ENCODE measurements at regions not wholly inside any gene's neighbourhood (a gene's known extent, or its start where the extent isn't known, plus 50 kb on each side); places are given as distances from the start of the nearest gene placed in this dataset.

DNA sequence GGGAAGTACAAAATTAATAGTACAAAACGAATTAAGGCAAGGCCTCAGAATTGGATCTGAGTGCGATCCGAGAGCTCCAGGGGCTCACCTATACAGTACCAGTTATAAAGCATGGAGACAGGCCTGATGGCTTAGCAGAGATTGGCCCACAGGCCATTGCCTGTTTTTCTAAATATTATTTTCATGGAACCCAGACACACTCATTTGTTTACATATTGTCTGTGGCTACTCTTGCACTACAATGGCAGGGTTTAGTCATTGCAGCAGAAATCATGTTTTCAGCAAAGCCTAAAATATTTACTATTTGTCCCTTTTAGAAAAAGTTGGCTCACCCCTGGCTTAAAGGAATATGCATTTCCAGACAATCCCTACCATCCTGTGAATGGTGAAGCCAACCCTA, 578.9 kb downstream of the PLPP3 start:
- TF ChIP-seq CHD4 (IDR thresholded peaks at IDR 0.05; ENCODE audit: borderline replicate concordance), result no peak
- no peak for TF ChIP-seq MAZ (IDR thresholded peaks at IDR 0.05; ENCODE audit: borderline replicate concordance, low read depth, low read length)
- no peak for TF ChIP-seq CEBPB (IDR thresholded peaks at IDR 0.05)
- TF ChIP-seq MAFK (IDR thresholded peaks at IDR 0.05; ENCODE audit: partially characterized antibody), result no peak
- no peak for TF ChIP-seq JUNB (IDR thresholded peaks at IDR 0.05)
- no peak for TF ChIP-seq BHLHE40 (IDR thresholded peaks at IDR 0.05; ENCODE audit: low read depth, low read length)
- TF ChIP-seq KDM5A (IDR thresholded peaks at IDR 0.05), result no peak
- TF ChIP-seq RCOR1 (IDR thresholded peaks at IDR 0.05; ENCODE audit: low read depth, low read length), result no peak
- no peak for TF ChIP-seq NR3C1 (IDR thresholded peaks at IDR 0.05)
- TF ChIP-seq, protein P1, sequence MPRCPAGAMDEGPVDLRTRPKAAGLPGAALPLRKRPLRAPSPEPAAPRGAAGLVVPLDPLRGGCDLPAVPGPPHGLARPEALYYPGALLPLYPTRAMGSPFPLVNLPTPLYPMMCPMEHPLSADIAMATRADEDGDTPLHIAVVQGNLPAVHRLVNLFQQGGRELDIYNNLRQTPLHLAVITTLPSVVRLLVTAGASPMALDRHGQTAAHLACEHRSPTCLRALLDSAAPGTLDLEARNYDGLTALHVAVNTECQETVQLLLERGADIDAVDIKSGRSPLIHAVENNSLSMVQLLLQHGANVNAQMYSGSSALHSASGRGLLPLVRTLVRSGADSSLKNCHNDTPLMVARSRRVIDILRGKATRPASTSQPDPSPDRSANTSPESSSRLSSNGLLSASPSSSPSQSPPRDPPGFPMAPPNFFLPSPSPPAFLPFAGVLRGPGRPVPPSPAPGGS (IDR thresholded peaks at IDR 0.05), result no peak
- TF ChIP-seq JUN (IDR thresholded peaks at IDR 0.05), result no peak
- TF ChIP-seq RARB (CRISPR knock-in tag; IDR thresholded peaks at IDR 0.05), result no peak
- TF ChIP-seq EP300 (IDR thresholded peaks at IDR 0.05), result no peak
- TF ChIP-seq FOSB (CRISPR knock-in tag; IDR thresholded peaks at IDR 0.05), result no peak
- TF ChIP-seq, protein P2, sequence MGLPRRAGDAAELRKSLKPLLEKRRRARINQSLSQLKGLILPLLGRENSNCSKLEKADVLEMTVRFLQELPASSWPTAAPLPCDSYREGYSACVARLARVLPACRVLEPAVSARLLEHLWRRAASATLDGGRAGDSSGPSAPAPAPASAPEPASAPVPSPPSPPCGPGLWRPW (IDR thresholded peaks at IDR 0.05), result no peak
- TF ChIP-seq CBX2 (IDR thresholded peaks at IDR 0.05; ENCODE audit: borderline replicate concordance, low read depth), result no peak
- TF ChIP-seq RFX5 (IDR thresholded peaks at IDR 0.05), result no peak
- no peak for TF ChIP-seq HEYL (CRISPR knock-in tag; IDR thresholded peaks at IDR 0.05)
- TF ChIP-seq, protein P3, sequence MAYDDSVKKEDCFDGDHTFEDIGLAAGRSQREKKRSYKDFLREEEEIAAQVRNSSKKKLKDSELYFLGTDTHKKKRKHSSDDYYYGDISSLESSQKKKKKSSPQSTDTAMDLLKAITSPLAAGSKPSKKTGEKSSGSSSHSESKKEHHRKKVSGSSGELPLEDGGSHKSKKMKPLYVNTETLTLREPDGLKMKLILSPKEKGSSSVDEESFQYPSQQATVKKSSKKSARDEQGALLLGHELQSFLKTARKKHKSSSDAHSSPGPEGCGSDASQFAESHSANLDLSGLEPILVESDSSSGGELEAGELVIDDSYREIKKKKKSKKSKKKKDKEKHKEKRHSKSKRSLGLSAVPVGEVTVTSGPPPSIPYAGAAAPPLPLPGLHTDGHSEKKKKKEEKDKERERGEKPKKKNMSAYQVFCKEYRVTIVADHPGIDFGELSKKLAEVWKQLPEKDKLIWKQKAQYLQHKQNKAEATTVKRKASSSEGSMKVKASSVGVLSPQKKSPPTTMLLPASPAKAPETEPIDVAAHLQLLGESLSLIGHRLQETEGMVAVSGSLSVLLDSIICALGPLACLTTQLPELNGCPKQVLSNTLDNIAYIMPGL (CRISPR knock-in tag; IDR thresholded peaks at IDR 0.05; ENCODE audit: borderline replicate concordance), result no peak
- Histone ChIP-seq H3K4me3 (no peak overlapping the region), H3K4me1 (no peaks in the 10 kb centered on the region), H3K4me2 (no peak overlapping the region), H3K9me3 (no peaks in the 10 kb centered on the region), H3K27ac (no peak overlapping the region)
- ATAC-seq (no peak), FAIRE-seq (no peak), DNase-seq (ENCODE audit: low read depth in 1 of 2, low spot score in 1 of 2) (no peak)
- ChIA-PET POLR2A (no interaction called here), CTCF (no interaction called here)
- 77% methylated on average over 3 of the region's 3 CpGs for WGBS (ENCODE audit: missing lambda C conversion rate)

DNA sequence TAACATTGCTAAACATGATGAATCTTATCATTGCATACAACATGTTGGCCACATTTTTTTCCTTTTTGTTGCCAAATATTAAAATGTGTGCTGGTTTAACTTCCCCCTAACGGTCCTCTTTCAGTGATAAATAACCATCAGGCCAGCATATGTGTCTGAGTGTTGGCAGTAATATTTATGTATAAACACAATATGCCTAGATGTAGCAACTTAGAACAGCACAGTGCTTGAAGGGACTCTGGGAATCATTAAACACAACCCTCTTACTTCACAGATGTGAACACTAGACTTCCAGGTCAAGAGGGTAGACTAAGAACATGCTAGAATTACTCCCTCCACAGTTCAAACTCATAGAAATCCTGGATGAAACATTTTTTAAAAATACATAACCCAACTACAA, 581.8 kb downstream of the PLPP3 start:
- TF ChIP-seq ZFP36 (IDR thresholded peaks at IDR 0.05; ENCODE audit: borderline replicate concordance, partially characterized antibody) (no peak), ZC3H11A (IDR thresholded peaks at IDR 0.05) (no peak), HOXB5 (CRISPR knock-in tag; IDR thresholded peaks at IDR 0.05) (no peak), EHF (CRISPR knock-in tag; IDR thresholded peaks at IDR 0.05) (no peak), TP53 (CRISPR knock-in tag; IDR thresholded peaks at IDR 0.05) (no peak), GATA3 (IDR thresholded peaks at IDR 0.05; ENCODE audit: borderline replicate concordance) (no peak), CBX2 (IDR thresholded peaks at IDR 0.05; ENCODE audit: borderline replicate concordance, low read depth) (no peak)
- FAIRE-seq, result no peak
- H3K9me3 ChIP-seq, result no peaks in the 10 kb centered on the region
- DNase-seq (ENCODE audit: low read depth in 1 of 2, low spot score in 1 of 2), result no peak
- POLR2A ChIA-PET, result no interaction called here
- CTCF ChIA-PET, result no interaction called here
- 15% methylated on average over 1 of the region's 1 CpG for whole genome bisulfite sequencing (ENCODE audit: missing lambda C conversion rate)
- H3K4me1 ChIP-seq, result no peaks in the 10 kb centered on the region
- no peak overlapping the region for H3K27ac ChIP-seq
- no peak for ATAC-seq
- no peak overlapping the region for H3K4me3 ChIP-seq
- H3K4me2 ChIP-seq, result no peak overlapping the region
